ENCODE measurements at regions not wholly inside any gene's neighbourhood (a gene's known extent, or its start where the extent isn't known, plus 50 kb on each side); places are given as distances from the start of the nearest gene placed in this dataset.

DNA sequence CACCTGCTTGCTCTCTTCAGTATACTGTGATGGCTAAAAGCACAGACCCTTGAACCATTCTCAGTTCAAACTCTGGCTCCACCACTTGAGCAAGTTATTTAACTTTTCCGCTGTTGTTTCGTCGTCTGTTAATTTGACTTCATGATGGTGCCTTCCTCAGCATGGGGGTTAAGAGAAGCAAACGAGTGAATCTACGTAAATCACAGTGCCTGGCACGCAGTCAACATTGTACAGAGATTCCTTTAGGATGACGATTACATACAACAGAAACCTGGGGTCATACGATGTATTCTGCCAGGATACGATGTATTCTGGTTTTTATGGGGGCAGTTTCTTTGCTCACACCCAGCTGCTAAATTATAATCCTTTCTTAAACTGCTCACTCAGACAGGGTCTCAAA, 515.6 kb downstream of the CCDC171 start:
- DNase-seq (ENCODE audit: extremely low read depth, low read depth): no peak
- TF ChIP-seq, protein P1, sequence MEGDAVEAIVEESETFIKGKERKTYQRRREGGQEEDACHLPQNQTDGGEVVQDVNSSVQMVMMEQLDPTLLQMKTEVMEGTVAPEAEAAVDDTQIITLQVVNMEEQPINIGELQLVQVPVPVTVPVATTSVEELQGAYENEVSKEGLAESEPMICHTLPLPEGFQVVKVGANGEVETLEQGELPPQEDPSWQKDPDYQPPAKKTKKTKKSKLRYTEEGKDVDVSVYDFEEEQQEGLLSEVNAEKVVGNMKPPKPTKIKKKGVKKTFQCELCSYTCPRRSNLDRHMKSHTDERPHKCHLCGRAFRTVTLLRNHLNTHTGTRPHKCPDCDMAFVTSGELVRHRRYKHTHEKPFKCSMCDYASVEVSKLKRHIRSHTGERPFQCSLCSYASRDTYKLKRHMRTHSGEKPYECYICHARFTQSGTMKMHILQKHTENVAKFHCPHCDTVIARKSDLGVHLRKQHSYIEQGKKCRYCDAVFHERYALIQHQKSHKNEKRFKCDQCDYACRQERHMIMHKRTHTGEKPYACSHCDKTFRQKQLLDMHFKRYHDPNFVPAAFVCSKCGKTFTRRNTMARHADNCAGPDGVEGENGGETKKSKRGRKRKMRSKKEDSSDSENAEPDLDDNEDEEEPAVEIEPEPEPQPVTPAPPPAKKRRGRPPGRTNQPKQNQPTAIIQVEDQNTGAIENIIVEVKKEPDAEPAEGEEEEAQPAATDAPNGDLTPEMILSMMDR (IDR thresholded peaks at IDR 0.05; ENCODE audit: low read depth, low read length): no peak

- no peak for DNase-seq (ENCODE audit: extremely low read depth, low read depth)
Observed at GRCh38 chr9:16069249-16069648, 516.4 kb downstream of the CCDC171 start.

DNA sequence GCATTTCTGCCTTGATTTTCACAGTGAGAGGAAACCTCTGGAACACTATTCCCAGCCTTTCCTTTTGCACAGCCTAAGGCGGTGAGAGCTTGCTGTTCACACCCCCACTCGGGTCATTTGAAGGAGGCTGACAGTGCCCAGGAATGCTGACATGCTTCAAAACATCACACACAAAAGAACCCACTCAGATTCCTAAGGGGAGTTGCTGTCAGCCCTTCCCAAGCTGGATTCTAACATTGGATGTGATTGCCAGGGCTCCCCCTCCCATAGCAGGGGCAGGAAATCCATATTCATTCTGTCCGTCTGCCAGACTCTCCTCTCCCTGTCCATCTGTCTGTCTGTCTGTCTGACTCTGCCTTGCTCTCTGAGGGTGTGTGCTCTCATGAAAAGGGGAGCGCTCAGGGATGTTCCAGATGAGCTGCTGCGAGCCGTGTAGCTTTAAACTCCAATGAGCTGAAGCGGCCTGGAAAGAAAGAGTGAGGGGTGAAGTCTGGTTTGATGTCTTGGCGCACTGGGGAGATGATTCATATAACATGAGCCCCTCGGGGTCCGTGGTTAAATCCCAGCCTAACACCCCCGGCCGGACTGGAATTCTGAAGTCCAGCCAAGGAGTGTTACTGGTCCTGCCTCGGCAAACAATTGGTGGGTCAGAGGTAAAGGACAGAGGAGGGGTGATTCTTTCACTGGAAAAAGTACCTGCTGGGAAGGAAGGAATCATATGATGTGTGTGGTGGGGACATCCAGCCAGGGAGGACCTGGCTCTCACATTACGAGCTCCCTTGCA, 517.0 kb downstream of the CCDC171 start:
- TF ChIP-seq, protein P1 (IDR thresholded peaks at IDR 0.05; ENCODE audit: low read depth, low read length): no peak
- DNase-seq (ENCODE audit: extremely low read depth, low read depth): no peak

More at GRCh38 chr9:16069249-16069648, 516.4 kb downstream of the CCDC171 start:
- TF ChIP-seq, protein P1 (IDR thresholded peaks at IDR 0.05; ENCODE audit: low read depth, low read length): no peak

DNA sequence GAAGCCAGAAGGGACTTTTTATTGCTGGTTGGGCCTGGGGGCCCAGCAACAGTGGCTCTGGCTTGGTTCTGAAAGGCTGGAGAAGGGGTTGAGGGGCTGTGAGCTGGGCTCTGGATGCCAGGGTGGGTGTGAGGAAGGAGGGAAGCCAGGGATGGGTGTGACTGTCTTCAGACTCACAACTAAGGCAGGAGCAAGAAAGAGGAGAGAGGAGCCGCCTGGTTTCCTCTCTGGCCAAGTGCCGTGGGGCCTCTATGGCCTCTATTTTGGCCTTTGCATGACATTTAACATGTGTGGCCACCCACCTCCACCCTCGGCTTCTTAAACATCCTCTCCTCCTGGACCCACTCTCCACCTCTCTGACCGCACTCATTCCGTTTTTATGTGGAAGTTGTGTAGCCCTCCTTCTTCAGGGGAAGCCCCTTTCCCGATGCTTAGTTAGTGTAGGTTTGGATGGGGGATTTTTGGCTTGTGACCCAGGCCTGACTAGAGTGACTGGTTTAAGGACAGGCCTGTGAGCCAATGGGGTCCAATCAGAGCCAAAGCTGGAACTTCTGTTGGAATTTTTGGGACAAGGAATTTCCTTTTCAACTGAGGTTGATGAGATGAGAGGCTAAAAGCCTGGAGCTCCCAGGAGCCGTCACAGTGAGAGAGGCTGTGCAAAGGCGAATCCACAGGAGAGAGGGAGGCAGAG, 517.8 kb downstream of the CCDC171 start:
- TF ChIP-seq, protein P1 (IDR thresholded peaks at IDR 0.05; ENCODE audit: low read depth, low read length): no peak
- DNase-seq (ENCODE audit: extremely low read depth, low read depth): no peak

DNA sequence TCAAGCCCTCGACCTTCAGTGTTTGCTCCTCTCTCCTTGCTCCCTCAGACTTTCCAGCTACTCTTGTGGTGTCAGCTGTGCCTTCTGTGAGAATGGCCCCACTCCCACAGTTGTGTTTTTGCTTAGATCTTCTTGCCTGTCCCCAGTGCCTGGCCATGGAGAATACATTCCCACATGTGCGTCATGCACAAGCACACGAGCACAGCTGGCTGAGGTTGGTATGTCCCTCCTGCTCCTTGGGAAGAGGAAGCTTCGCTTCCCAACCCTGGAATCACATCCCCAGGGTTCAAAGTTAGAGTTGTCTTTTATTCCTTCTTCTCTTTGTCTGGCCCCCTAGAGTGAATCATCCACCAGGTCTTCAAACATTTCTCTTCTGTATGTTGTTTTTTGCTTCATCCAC, 518.6 kb downstream of the CCDC171 start:
- DNase-seq (ENCODE audit: extremely low read depth, low read depth): no peak

DNA sequence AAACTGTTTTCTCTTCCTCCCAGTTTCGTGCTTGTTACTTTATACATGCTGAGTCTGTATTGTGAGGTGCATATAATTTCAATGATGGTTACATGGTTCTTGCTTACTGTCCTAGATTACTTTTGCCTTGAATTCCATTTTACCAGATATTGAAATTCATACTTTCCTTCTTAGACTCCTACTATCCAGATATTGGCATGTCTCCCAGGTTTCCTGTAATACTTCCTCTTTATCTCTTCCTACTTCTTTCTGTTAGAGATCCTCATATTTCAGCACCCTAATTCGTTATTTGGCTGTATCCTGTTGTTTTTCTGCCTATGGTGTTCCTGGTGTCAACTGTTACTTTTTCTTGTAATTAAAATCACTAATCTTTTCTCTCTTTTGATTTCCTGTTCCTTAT, 522.1 kb downstream of the CCDC171 start:
- no peak for DNase-seq (ENCODE audit: extremely low read depth, low read depth)
- TF ChIP-seq, protein P1 (IDR thresholded peaks at IDR 0.05; ENCODE audit: low read depth, low read length): no peak

More for the DNA sequence above, 518.6 kb downstream of the CCDC171 start:
- TF ChIP-seq, protein P1 (IDR thresholded peaks at IDR 0.05; ENCODE audit: low read depth, low read length): no peak

- TF ChIP-seq, protein P1 (IDR thresholded peaks at IDR 0.05; ENCODE audit: low read depth, low read length): no peak
- no peak for DNase-seq (ENCODE audit: extremely low read depth, low read depth)
Observed at GRCh38 chr9:16075696-16076095, 522.9 kb downstream of the CCDC171 start.
